Spleen (tissue), 7 donors: ENCODE measurements at regions not wholly inside any gene's neighbourhood (a gene's known extent, or its start where the extent isn't known, plus 50 kb on each side); places are given as distances from the start of the nearest gene placed in this dataset.

Experiments used
- POLR2A ChIP-seq, 3 donors: fragments of 450-650 bp; IDR thresholded peaks; one replicate each; pipeline ENCODE4 v1.5.1; 2017; ENCODE audit warnings: antibody characterized with exemption in 3 of 3, mild to moderate bottlenecking in 1 of 3
- TF ChIP-seq, protein P1 (sequence below), 11 experiments: fragments of 200-600 bp in 7 of 11; fragments of 450-650 bp in 4 of 11; sonication (generic) in 4 of 11; IDR thresholded peaks in 8 of 11; conservative IDR thresholded peaks in 3 of 11; 1 replicate in 7 of 11; 2 replicates in 4 of 11; pipeline versions ENCODE4 v1.4.0 to v1.8.0; 2016 to 2021; ENCODE audit warnings: antibody characterized with exemption in 11 of 11, inconsistent platforms in 4 of 11, mild to moderate bottlenecking in 1 of 11
- donor health status: DM: no; HTN: no; CAD: no; lungs with moderate emphysema.
- donor health status: DM: no; HTN: no; CAD: no.
- donor health status: DM: no; HTN: no; CAD: no.

DNA sequence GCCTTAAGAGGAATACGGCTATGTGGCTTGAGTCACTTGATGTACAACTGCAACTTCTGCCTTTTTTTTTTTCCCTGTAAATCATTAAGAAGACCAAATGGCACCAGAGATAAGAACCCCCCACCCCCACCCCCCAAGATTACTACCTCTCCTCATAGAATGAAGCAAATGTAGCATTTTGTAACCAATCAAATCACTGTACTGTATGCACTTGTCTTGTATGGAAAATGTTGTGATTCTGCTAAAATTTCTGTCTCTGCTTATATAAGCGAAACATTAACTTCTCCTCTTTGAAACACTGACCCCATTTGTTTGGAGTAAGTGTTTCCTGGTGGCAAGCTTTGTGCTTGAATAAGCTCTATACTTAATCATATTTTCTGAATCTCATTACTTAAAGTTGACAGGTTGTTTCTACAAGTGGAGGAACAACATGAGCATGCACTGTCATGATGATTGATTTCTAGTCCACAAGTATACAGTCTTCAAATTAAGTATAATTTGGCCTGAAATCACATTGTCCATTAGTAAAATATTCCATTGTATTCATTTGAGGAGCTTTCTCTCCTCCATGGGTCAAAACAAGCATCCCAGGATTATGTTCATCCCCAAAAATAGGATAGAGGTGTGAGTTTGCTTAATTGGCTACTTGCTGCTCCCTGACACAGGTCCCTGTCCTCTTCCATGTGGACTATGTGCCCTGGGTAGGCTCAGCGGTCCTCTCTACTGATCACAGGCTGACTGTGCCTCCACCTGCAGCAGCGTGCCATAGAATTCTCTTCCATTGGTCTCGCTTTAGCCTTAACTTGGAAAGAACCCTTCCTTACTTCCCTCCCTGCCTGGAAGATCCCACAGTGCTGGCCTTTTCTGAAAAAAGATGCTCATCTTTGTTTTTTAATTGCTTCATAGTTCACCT is 104.0 kb upstream of the BMP2K start:
- no peak for TF ChIP-seq POLR2A (IDR thresholded peaks at IDR 0.05)
- TF ChIP-seq, protein P1, sequence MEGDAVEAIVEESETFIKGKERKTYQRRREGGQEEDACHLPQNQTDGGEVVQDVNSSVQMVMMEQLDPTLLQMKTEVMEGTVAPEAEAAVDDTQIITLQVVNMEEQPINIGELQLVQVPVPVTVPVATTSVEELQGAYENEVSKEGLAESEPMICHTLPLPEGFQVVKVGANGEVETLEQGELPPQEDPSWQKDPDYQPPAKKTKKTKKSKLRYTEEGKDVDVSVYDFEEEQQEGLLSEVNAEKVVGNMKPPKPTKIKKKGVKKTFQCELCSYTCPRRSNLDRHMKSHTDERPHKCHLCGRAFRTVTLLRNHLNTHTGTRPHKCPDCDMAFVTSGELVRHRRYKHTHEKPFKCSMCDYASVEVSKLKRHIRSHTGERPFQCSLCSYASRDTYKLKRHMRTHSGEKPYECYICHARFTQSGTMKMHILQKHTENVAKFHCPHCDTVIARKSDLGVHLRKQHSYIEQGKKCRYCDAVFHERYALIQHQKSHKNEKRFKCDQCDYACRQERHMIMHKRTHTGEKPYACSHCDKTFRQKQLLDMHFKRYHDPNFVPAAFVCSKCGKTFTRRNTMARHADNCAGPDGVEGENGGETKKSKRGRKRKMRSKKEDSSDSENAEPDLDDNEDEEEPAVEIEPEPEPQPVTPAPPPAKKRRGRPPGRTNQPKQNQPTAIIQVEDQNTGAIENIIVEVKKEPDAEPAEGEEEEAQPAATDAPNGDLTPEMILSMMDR (IDR thresholded peaks at IDR 0.05 in 8 of 11, conservative IDR thresholded peaks at IDR 0.05 in 3 of 11): no peak
